Esophagus (tissue), 2 donors: ENCODE measurements at regions not wholly inside any gene's neighbourhood (a gene's known extent, or its start where the extent isn't known, plus 50 kb on each side); places are given as distances from the start of the nearest gene placed in this dataset.

Source experiments
- H3K27ac ChIP-seq, 2 donors: one replicate each; pipeline ENCODE4 v1.5.1; 2013; ENCODE audit warnings: low read depth in 2 of 2, mild to moderate bottlenecking in 2 of 2, inconsistent platforms in 1 of 2, low read length in 1 of 2, moderate library complexity in 1 of 2
- H3K27me3 ChIP-seq, 2 donors: one replicate each; pipeline ENCODE4 v1.6.1; 2013; ENCODE audit warnings: low read length in 2 of 2, control low read depth in 1 of 2, mild to moderate bottlenecking in 1 of 2; ENCODE audit not compliant: insufficient read depth in 2 of 2, control insufficient read depth in 1 of 2
- H3K36me3 ChIP-seq, 2 donors: one replicate each; pipeline ENCODE4 v1.6.1; 2013; ENCODE audit warnings: low read length in 1 of 2; ENCODE audit not compliant: control insufficient read depth in 2 of 2, insufficient read depth in 2 of 2
- H3K4me1 ChIP-seq, 2 donors: one replicate each; pipeline ENCODE4 v1.6.1; 2013; ENCODE audit warnings: low read length in 1 of 2; ENCODE audit not compliant: control insufficient read depth in 2 of 2, insufficient read depth in 2 of 2
- H3K4me3 ChIP-seq, 2 donors: one replicate each; pipeline ENCODE4 v1.5.1; 2013; ENCODE audit warnings: low read length in 2 of 2, mild to moderate bottlenecking in 2 of 2, low read depth in 1 of 2, moderate library complexity in 1 of 2
- H3K9me3 ChIP-seq, 2 donors: one replicate each; pipeline ENCODE4 v1.6.1; 2013; ENCODE audit warnings: mild to moderate bottlenecking in 2 of 2, low read depth in 1 of 2, low read length in 1 of 2, moderate library complexity in 1 of 2; ENCODE audit not compliant: control insufficient read depth in 2 of 2, insufficient read depth in 1 of 2
- WGBS, 2 donors: extraction: QIAGEN DNeasy Blood & Tissue Kit; methylation state at CpG; one replicate each; pipeline ENCODE4 v1.1.7; 2013; 5-methylcytosine and 5-hydroxymethylcytosine counted together
- donor health status: healthy with polysubstance abuse.
- donor health status: Bipolar disorder and iron deficiency.

DNA sequence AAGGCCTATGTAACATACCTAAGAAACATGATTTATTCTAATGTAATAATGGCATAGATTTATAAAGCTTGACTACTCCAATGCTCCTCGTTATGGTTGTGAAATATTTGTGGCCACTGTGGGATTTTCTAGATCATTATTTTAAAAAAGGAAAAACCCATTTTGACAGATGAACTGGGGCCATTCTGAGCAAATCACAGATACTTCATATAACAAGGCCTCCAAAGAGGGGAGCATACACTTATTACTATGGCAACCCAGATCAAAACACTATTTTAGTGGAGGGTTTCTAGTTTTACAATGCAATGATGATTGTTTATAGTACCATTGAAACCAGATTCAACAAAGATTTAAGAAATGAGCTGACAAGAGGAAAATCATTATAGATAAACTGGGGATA, 346.6 kb downstream of the ZNF326 start:
- Histone ChIP-seq H3K36me3 (no peaks in the 10 kb centered on the region), H3K9me3 (no peaks in the 10 kb centered on the region), H3K27me3 (no peaks in the 10 kb centered on the region), H3K4me3 (no peak overlapping the region), H3K27ac (no peak overlapping the region), H3K4me1 (no peaks in the 10 kb centered on the region)
- WGBS, 2 donors, result 22 to 32% methylated on average over 1 of the region's 1 CpG

- H3K9me3 ChIP-seq, result no peaks in the 10 kb centered on the region
- no peaks in the 10 kb centered on the region for H3K36me3 ChIP-seq
- H3K27ac ChIP-seq, result no peak overlapping the region
- H3K4me3 ChIP-seq, result no peak overlapping the region
- H3K27me3 ChIP-seq, result no peaks in the 10 kb centered on the region
- WGBS, 2 donors, result 59 to 64% methylated on average over 2 of the region's 2 CpGs
- H3K4me1 ChIP-seq, result no peaks in the 10 kb centered on the region
These were observed 345.7 kb downstream of the ZNF326 start for GRCh38 chr1:90340606-90341005.

GRCh38 chr1:90339811-90340210, 344.9 kb downstream of the ZNF326 start:
- Histone ChIP-seq H3K36me3 (no peaks in the 10 kb centered on the region), H3K4me3 (no peak overlapping the region)

DNA sequence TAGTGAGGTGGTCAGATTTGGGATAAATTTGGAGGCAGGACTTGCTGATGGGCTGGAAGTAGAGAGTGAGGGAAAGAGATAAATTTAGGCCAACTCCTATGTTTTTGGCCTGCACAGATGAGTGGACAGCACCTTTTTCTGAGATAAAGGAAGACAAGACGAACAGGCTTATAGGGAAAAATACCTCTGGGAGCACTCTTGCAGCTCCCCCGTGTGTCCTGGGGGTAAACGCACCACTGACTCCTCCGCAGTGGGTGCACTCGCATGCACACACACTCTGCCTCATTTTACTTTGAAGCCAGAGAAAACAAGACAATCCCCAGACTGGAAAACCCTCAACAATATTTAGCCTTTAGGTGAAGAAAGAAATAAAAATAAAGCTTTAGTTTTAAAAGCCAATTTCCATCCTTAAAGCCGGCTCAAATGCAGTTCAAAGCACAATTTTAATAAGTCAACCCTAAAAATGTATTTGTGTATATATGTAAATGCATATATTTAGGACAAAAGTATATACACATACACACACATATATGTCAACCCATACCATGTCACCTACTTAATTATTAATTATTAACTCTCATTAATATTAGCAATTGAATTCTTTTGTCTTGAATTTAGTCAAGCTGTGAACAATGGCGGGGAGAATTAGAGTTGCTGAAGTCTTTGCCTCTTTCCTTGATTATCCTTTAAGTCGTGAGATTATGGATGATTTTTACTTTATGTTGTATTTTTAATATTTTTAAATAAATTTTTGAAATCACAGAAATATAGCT, 341.8 kb downstream of the ZNF326 start:
- Histone ChIP-seq H3K4me3 (no peak overlapping the region), H3K4me1 (no peaks in the 10 kb centered on the region), H3K27ac (no peak overlapping the region), H3K36me3 (no peaks in the 10 kb centered on the region), H3K27me3 (no peaks in the 10 kb centered on the region), H3K9me3 (no peaks in the 10 kb centered on the region)
- WGBS, 2 donors, result 83 to 85% methylated on average over 8 of the region's 8 CpGs

More at GRCh38 chr1:90339811-90340210, 344.9 kb downstream of the ZNF326 start:
- 40 to 50% methylated on average over 2 of the region's 2 CpGs for WGBS, 2 donors
- Histone ChIP-seq H3K27me3 (no peaks in the 10 kb centered on the region), H3K27ac (no peak overlapping the region), H3K4me1 (no peaks in the 10 kb centered on the region), H3K9me3 (no peaks in the 10 kb centered on the region)

- no peak overlapping the region for H3K4me3 ChIP-seq
- H3K27me3 ChIP-seq, result no peaks in the 10 kb centered on the region
- H3K36me3 ChIP-seq, result no peaks in the 10 kb centered on the region
- no peaks in the 10 kb centered on the region for H3K9me3 ChIP-seq
- H3K4me1 ChIP-seq, result no peaks in the 10 kb centered on the region
- H3K27ac ChIP-seq, result no peak overlapping the region
- 61 to 64% methylated on average over 3 of the region's 3 CpGs for WGBS, 2 donors
These were observed 340.6 kb downstream of the ZNF326 start for GRCh38 chr1:90335558-90335957.

DNA sequence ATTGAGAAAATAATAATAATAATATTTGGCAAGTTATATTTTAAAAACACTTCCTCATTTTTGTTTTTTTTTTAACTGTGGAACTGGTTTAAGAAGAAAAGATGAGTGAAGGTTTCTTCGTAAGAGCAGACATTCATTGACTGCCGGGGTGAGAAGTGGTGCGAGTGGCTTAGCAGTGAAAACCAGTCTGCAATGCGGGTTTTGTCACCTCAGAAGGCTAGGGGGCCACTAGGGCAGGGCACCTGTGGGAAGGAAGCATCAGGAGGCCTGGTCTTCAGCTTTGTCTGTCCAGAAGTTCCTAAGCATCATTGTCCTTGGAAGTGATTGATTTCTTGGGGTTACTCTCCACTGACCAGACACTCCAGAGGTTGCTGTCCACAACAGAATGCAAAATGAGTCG, 339.2 kb downstream of the ZNF326 start:
- Histone ChIP-seq H3K4me1 (no peaks in the 10 kb centered on the region), H3K27me3 (no peaks in the 10 kb centered on the region), H3K27ac (no peak overlapping the region), H3K36me3 (no peaks in the 10 kb centered on the region), H3K9me3 (no peaks in the 10 kb centered on the region), H3K4me3 (no peak overlapping the region)
- WGBS, 2 donors, result 66 to 78% methylated on average over 5 of the region's 5 CpGs

DNA sequence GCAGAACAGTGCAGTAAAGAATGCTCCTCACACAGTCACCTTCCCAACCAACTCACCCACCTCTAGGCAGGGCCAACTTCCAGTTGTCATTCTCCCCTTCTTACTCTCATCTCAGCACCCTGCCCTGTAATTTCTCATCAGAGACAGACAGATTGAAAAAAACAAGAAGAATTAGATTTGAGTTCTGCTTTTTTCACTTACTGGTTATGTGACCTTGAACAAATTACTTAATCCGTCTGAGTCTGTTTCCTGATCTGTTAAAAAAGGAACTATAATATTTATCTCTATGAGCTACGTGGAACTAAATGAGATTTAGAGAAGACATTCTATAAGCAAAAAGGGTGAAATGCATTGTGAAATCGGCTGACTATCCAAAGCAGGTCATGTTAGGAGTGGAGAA, 330.3 kb downstream of the ZNF326 start:
- Histone ChIP-seq H3K4me1 (no peaks in the 10 kb centered on the region), H3K27ac (no peak overlapping the region), H3K36me3 (no peaks in the 10 kb centered on the region), H3K4me3 (no peak overlapping the region), H3K9me3 (peaks cover 0 to 6% of the 10 kb centered on the region in 2 donors), H3K27me3 (no peaks in the 10 kb centered on the region)
- 47 to 49% methylated on average over 3 of the region's 3 CpGs for WGBS, 2 donors

DNA sequence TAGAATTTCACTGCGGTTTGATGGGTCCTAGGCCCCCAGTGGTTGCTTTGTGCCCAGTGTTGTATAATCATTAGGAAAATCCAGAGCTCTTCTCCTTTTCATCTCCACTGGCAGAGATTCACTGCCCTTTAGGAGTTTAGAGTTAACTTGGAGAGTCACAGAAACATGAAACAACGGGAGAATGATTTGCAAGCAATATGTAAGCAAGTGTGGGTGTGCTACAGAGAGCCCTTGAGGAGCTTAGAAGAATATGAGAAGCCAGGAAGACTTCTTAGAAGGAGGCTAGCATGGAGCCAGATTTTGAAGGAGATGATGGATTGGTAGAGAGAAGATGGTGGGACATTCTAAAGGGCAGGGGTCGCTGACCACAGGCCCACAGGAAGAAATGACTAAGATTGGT, 327.3 kb downstream of the ZNF326 start:
- Histone ChIP-seq H3K27ac (no peak overlapping the region), H3K36me3 (no peaks in the 10 kb centered on the region), H3K4me3 (no peak overlapping the region), H3K4me1 (no peaks in the 10 kb centered on the region), H3K9me3 (no peaks in the 10 kb centered on the region), H3K27me3 (no peaks in the 10 kb centered on the region)
- WGBS, 2 donors, result 65 to 74% methylated on average over 3 of the region's 3 CpGs

DNA sequence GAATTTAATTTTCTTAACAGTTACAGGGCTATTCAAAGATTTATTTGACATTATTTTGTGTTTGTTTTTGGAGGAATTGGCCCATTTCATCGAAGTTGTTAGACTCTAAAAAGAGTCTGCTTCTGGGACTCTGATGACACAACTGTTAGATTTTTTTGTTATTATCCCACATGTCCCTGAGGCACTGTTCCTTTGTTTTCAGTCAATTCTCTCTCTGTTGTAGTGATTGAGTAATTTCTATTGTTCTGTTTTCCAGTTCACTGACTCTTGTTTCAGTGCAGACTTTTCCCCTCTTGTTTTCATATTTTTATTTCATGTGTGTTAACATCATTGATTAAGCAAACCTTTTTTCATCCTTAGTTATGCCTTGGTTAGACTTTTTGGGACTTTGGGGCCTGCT, 325.0 kb downstream of the ZNF326 start:
- Histone ChIP-seq H3K4me1 (no peaks in the 10 kb centered on the region), H3K27ac (no peak overlapping the region), H3K4me3 (no peak overlapping the region), H3K9me3 (no peaks in the 10 kb centered on the region), H3K27me3 (no peaks in the 10 kb centered on the region), H3K36me3 (no peaks in the 10 kb centered on the region)
- WGBS, 2 donors, result 35 to 53% methylated on average over 1 of the region's 1 CpG

DNA sequence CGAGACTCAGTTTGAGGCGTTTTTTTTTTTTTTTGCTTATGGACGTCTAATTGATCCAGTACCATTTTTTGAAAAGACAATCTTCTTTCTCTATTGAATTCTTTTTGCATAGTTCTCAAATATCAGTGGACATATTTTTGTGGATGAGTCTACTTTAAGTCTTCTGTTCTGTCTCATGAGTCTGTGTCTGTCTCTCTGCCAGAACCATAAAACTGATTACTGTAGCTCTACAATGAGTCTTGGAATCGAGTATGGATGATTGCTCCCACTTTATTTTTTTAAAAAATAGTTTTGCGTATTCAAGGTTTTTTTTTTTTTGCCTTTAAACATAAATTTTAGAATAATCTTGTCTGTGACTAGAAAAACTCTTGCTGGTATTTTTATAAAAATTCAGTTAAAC, 323.5 kb downstream of the ZNF326 start:
- H3K9me3 ChIP-seq, result no peaks in the 10 kb centered on the region
- H3K36me3 ChIP-seq, result no peaks in the 10 kb centered on the region
- no peak overlapping the region for H3K27ac ChIP-seq
- no peaks in the 10 kb centered on the region for H3K27me3 ChIP-seq
- H3K4me3 ChIP-seq, result no peak overlapping the region
- peaks cover 0 to 2% of the 10 kb centered on the region in 2 donors for H3K4me1 ChIP-seq
- WGBS, 2 donors, result 58 to 67% methylated on average over 5 of the region's 5 CpGs
